ENCODE measurements at regions not wholly inside any gene's neighbourhood (a gene's known extent, or its start where the extent isn't known, plus 50 kb on each side); places are given as distances from the start of the nearest gene placed in this dataset.
"Not testable (repeated sequence)": the region's sequence is repeated elsewhere in the genome, so short reads cannot be mapped to it uniquely, and the experiment has no call there.

DNA sequence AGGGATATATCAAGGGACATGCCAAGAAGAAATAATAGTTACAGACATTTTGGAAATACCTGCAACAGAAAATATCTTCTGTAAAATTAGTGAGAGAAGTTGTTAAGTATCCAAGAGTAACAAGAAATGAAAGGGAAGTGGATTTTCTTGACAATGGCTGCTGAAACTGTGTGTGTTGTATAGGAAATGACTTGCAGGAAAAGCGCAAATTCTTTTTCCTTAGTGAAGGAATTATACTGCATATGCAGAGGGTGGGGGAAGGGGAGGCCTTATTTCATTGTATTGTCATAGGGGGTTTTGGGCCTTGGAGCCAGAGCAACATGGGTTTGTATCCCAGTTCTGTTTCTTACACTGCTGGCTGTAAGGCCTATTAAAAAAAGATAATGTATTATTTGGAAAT lies 84.4 kb upstream of the DDHD1 start:
- no peak overlapping the region for H3K4me3 ChIP-seq (ENCODE audit: low read depth, low read length)

DNA sequence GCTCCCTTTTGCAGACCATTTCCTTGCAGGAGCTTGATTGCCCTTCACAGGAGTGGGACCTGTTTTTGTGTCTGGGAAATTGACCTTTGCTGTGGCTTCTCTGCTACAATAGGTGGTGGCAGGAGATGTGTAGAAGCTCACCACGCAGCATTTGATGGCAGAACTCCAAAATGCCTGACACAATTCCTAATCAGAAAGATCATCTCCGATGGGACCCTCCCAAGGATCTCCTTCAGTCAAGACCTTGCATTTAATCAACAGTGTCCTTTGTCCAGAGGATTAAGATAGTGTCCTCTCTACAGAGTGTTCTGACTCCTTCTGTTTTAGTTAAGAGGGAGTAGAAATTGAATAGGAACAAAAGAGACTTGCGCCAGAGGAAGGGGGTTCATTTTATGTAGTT lies 83.6 kb upstream of the DDHD1 start:
- H3K4me3 ChIP-seq (ENCODE audit: low read depth, low read length): no peak overlapping the region

DNA sequence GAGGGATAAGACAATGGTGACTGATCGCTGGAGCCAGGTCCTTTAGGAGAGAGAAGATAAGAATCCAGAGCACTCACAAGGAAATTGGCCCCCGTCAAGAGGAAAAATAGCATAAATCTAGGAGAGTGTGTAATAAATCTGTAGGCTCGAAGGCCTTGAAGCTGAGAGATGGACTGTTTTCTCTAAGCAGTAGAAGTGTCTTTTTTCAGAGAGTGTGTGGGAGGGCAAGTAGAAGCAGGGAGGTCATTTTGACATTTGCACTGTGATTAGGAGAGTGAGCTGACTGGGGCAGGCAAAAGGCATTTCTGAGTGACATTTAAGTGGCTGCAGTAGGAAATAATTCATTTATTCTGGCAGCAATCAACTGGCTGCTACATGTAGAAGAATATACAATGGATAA lies 78.0 kb upstream of the DDHD1 start:
- no peak overlapping the region for H3K4me3 ChIP-seq (ENCODE audit: low read depth, low read length)

DNA sequence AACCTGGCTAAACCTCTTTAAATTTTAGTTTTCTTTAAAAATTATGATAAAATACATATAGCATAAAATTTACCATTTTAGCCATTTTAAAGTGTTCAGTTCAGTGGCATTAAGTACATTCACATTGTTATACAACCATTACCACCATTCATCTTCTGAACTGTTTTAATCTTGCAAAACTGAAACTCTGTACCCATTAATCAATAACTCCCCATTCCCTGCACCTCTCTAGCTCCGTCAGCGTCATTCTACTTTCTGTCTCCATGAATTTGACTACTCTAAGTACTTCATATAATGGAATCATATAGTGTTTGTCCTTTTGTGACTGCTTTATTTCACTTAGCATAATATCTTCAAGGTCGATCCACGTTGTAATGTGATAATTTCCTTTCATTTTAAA lies 75.8 kb upstream of the DDHD1 start:
- H3K4me3 ChIP-seq (ENCODE audit: low read depth, low read length): no peak overlapping the region

DNA sequence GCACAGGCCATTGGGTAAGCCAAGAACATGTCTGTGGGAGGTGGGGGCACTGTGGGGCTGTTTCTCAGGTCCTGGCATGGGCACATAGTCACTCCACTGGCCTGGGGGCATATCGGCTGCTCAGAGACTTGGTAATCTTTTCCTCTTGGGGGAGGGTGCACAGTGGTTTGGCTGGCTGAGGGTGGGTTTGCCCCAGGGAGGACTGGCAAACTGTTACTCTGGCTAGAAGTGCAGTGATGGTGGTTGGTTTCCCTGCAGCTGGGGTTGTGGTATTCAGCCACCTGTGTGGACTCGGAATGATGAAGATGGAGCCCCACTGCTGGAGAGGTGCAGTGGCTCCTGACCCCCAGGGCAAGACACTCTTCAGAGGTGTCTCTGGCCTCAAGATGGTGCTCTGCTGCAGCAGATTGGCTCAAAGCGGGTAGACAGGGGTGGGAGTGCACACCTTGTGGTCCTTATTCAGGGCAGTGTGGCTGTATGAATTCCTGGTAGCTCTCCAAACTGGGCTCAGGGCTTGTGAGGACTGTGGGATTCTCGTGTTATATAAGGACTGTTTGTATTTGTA lies 74.1 kb upstream of the DDHD1 start:
- H3K4me3 ChIP-seq (ENCODE audit: low read depth, low read length): no peak overlapping the region

GRCh38 chr14:53226553-53226952 lies 73.4 kb upstream of the DDHD1 start:
- no peak overlapping the region for H3K4me3 ChIP-seq (ENCODE audit: low read depth, low read length)

DNA sequence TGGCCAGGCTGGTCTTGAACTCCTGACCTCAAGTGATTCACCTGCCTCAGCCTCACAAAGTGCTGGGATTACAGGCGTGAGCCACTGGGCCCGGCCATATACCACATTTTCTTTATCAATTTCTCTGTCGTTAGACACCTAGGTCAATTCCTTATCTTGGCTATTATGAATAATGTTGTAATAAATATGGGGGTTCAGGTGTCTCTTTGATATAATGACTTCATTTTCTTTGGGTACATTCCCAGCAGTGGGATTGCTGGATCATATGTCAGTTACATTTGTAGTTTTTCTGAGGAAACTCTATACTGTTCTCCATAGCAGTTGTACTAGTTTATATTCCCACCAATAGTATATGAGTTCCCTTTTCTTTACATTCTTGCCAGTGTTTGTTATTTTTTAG lies 67.8 kb upstream of the DDHD1 start:
- H3K4me3 ChIP-seq (ENCODE audit: low read depth, low read length): no peak overlapping the region

- peak overlapping the region; percentile 48 for H3K4me3 ChIP-seq (ENCODE audit: low read depth, low read length)
Observed at GRCh38 chr14:53218161-53218560, 65.0 kb upstream of the DDHD1 start.

DNA sequence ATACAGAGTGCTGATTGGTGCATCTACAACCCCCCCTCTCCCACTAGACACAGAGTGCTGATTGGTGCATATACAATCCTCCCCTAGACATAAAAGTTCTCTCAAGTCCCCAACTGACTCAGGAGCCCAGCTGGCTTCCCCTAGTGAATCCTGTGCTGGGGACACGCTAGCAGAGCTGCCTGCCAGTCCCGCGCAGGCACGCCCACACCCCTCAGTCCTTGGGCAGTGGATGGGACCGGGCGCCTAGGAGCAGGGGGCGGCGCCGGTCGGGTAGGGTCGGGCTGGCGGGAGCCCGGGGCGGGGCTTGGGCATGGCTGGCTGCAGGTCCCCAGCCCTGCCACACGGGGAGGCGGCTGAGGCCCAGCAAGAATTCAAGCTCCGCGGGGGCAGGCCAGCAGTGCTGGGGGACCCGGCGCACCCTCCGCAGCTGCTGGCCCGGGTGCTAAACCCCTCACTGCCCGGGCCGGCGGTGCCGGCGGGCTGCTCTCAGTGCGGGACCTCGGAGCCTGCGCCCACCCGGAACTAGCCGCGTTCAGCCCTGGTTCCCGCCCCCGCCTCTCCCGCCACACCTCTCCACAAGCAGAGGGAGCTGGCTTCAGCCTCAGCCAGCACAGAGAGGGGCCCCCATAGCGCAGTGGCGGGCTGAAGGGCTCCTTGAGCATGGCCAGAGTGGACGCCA lies 64.3 kb upstream of the DDHD1 start:
- H3K4me3 ChIP-seq (ENCODE audit: low read depth, low read length): peak overlapping the region; percentile 48

DNA sequence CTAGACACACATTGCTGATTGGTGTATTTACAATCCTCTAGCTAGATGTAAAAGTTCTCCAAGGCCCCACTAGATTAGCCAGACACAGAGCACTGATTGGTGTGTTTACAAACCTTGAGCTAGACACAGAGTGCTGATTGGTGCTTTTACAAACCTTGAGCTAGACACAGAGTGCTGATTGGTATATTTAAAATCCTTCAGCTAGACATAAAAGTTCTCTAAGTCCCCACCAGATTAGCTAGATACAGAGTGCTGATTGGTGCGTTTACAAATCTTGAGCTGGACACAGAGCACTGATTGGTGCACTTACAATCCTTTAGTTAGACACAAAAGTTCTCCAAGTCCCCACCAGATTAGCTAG lies 63.8 kb upstream of the DDHD1 start:
- not testable (repeated sequence) for H3K4me3 ChIP-seq (ENCODE audit: low read depth, low read length)

DNA sequence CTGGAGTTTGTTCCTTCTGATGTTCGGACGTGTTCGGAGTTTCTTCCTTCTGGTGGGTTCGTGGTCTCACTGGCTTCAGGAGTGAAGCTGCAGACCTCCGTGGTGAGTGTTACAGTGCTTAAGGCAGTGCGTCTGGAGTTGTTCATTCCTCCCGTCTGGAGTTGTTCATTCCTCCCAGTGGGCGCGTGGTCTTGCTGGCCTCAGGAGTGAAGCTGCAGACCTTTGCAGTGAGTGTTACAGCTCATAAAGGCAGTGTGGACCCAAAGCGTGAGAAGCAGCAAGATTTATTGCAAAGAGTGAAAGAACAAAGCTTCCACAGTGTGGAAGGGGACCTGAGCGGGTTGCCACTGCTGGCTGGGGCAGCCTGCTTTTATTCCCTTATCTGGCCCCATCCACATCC lies 63.4 kb upstream of the DDHD1 start:
- H3K4me3 ChIP-seq (ENCODE audit: low read depth, low read length): not testable (repeated sequence)

- no peak overlapping the region for H3K4me3 ChIP-seq (ENCODE audit: low read depth, low read length)
Observed at GRCh38 chr14:53215101-53215500, 62.0 kb upstream of the DDHD1 start.

DNA sequence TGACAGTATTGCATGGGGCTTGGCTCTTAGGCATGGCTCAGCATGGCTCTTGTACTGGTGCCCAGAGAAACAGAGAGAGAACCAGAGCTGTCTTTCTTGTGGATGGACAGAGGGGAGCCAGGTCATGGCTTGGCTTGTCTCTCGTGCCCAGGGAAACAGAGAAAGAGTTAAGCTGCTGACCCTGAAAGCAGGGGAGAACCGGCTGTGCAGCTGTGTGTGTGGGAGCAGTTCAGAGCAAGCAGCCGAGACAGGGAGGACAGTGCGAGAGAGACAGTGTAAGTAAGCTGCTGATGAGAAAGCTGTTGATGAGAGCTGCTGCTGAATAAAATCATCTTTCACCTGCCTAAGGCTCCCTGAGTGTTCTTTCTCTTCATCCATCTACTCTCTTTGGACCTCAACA lies 61.3 kb upstream of the DDHD1 start:
- no peak overlapping the region for H3K4me3 ChIP-seq (ENCODE audit: low read depth, low read length)

GRCh38 chr14:53213761-53214160 lies 60.6 kb upstream of the DDHD1 start:
- no peak overlapping the region for H3K4me3 ChIP-seq (ENCODE audit: low read depth, low read length)

GRCh38 chr14:53209370-53209769 lies 56.2 kb upstream of the DDHD1 start:
- H3K4me3 ChIP-seq (ENCODE audit: low read depth, low read length): no peak overlapping the region

Data from iPS-11a (cell line).